SK-N-SH treated with all-trans-retinoic acid at 6 μM for 48 hours (cell line): ENCODE measurements at regions not wholly inside any gene's neighbourhood (a gene's known extent, or its start where the extent isn't known, plus 50 kb on each side); places are given as distances from the start of the nearest gene placed in this dataset.

Experiments
- ATAC-seq: fragments of 200-7000 bp; cut with Tn5 transposase; 3 replicates; pipeline ENCODE4 v1.9.1; 2020; ENCODE audit warnings: mild to moderate bottlenecking, moderate library complexity
- ARNTL ChIP-seq: fragments of 450-650 bp; formaldehyde crosslinking; IDR thresholded peaks from 2 replicates; pipeline ENCODE4 v1.5.0; 2020; ENCODE audit warnings: low read depth, mild to moderate bottlenecking, moderate library complexity, borderline replicate concordance
- BACH2 ChIP-seq: fragments of 250-450 bp; sonication (Bioruptor Pico); IDR thresholded peaks from 2 replicates; pipeline ENCODE4 v1.9.0; 2021; ENCODE audit warnings: mild to moderate bottlenecking, borderline replicate concordance
- CSDC2 ChIP-seq: fragments of 250-450 bp; sonication (Bioruptor Pico); IDR thresholded peaks from 2 replicates; pipeline ENCODE4 v1.5.0; 2020; ENCODE audit warnings: mild to moderate bottlenecking, moderate library complexity
- CSRNP3 ChIP-seq: fragments of 250-450 bp; sonication (Bioruptor Pico); IDR thresholded peaks from 2 replicates; pipeline ENCODE4 v1.5.1; 2021; ENCODE audit warnings: mild to moderate bottlenecking, moderate library complexity
- ESRRG ChIP-seq: fragments of 250-450 bp; sonication (Bioruptor Pico); IDR thresholded peaks from 2 replicates; pipeline ENCODE4 v1.6.1; 2021; ENCODE audit warnings: mild to moderate bottlenecking
- GLIS3 ChIP-seq: fragments of 250-450 bp; sonication (Bioruptor Pico); IDR thresholded peaks from 2 replicates; pipeline ENCODE4 v1.5.0; 2020; ENCODE audit warnings: mild to moderate bottlenecking, moderate library complexity
- ISL1 ChIP-seq: fragments of 250-450 bp; sonication (Bioruptor Pico); IDR thresholded peaks from 2 replicates; pipeline ENCODE4 v2.1.2; 2022; ENCODE audit warnings: mild to moderate bottlenecking, moderate library complexity
- OSR1 ChIP-seq: fragments of 250-450 bp; sonication (Bioruptor Pico); IDR thresholded peaks from 2 replicates; pipeline ENCODE4 v1.8.0; 2022; ENCODE audit warnings: moderate library complexity, mild to moderate bottlenecking, inconsistent platforms
- POU6F1 ChIP-seq: fragments of 250-450 bp; sonication (Bioruptor Pico); IDR thresholded peaks from 2 replicates; pipeline ENCODE4 v1.8.0; 2021; ENCODE audit warnings: low read depth, mild to moderate bottlenecking, moderate library complexity, borderline replicate concordance
- PPARA ChIP-seq: fragments of 250-450 bp; sonication (Bioruptor Pico); IDR thresholded peaks from 2 replicates; pipeline ENCODE4 v1.5.0; 2020; ENCODE audit warnings: mild to moderate bottlenecking, borderline replicate concordance
- RARB ChIP-seq: fragments of 250-450 bp; sonication (Bioruptor Pico); IDR thresholded peaks from 2 replicates; pipeline ENCODE4 v1.8.0; 2021; ENCODE audit warnings: mild to moderate bottlenecking, moderate library complexity
- SNAI2 ChIP-seq: fragments of 250-450 bp; sonication (Bioruptor Pico); IDR thresholded peaks from 2 replicates; pipeline ENCODE4 v1.5.0; 2020; ENCODE audit warnings: mild to moderate bottlenecking, moderate library complexity
- TCF4 ChIP-seq: fragments of 250-450 bp; sonication (Bioruptor Pico); IDR thresholded peaks from 2 replicates; pipeline ENCODE4 v1.8.0; 2021; ENCODE audit warnings: mild to moderate bottlenecking, moderate library complexity, borderline replicate concordance
- TSHZ2 ChIP-seq: fragments of 250-450 bp; sonication (Bioruptor Pico); IDR thresholded peaks from 2 replicates; pipeline ENCODE4 v1.5.0; 2020; ENCODE audit warnings: mild to moderate bottlenecking, moderate library complexity
- ZC3H10 ChIP-seq: fragments of 250-450 bp; sonication (Bioruptor Pico); IDR thresholded peaks from 2 replicates; pipeline ENCODE4 v1.5.1; 2021; ENCODE audit warnings: mild to moderate bottlenecking, moderate library complexity
- ZFP3 ChIP-seq: fragments of 250-450 bp; sonication (Bioruptor Pico); IDR thresholded peaks from 2 replicates; pipeline ENCODE4 v1.5.0; 2020; ENCODE audit warnings: mild to moderate bottlenecking, moderate library complexity
- ZNF565 ChIP-seq: fragments of 450-650 bp; formaldehyde crosslinking; conservative IDR thresholded peaks from 2 replicates; pipeline ENCODE4 v1.5.0; 2020; ENCODE audit warnings: low read depth, mild to moderate bottlenecking, moderate library complexity
- ZNF70 ChIP-seq: fragments of 450-650 bp; formaldehyde crosslinking; IDR thresholded peaks from 2 replicates; pipeline ENCODE4 v1.5.0; 2020; ENCODE audit warnings: mild to moderate bottlenecking, moderate library complexity
- ZNF8 ChIP-seq: fragments of 450-650 bp; formaldehyde crosslinking; IDR thresholded peaks from 2 replicates; pipeline ENCODE4 v1.5.0; 2020; ENCODE audit warnings: mild to moderate bottlenecking, moderate library complexity
- TF ChIP-seq, protein P1 (sequence below): fragments of 250-450 bp; sonication (Bioruptor Pico); IDR thresholded peaks from 2 replicates; pipeline ENCODE4 v1.5.1; 2020; ENCODE audit warnings: low read depth, mild to moderate bottlenecking, moderate library complexity

DNA sequence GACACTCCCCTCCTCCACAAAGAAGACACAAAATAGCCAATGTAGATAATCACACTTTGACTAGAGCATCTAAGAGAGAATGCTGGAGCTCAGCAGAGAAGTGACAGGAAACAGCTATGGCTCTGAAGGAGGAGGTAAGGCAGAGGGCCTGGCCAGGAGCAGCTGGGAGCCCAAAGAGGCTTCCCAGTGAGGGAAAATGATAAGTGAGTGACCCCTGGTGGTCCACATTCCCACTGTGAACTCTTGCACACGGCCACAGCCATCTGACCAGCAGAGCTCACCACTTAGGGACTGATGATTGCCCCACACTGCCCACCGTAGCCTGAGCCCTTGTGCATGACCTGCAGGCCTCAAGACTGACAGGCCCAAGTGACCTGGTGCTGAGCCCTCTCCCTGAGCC, 162.7 kb upstream of the GALNTL6 start:
- TF ChIP-seq ZFP3 (no peak), ZNF565 (no peak), CSDC2 (CRISPR knock-in tag) (no peak), ARNTL (no peak), ZC3H10 (no peak), SNAI2 (no peak), ESRRG (CRISPR knock-in tag) (no peak), OSR1 (CRISPR knock-in tag) (no peak), ZNF70 (CRISPR knock-in tag) (no peak), GLIS3 (CRISPR knock-in tag) (no peak), CSRNP3 (CRISPR knock-in tag) (no peak), TCF4 (CRISPR knock-in tag) (no peak), ZNF8 (CRISPR knock-in tag) (no peak), POU6F1 (CRISPR knock-in tag) (no peak), ISL1 (CRISPR knock-in tag) (no peak)
- TF ChIP-seq, all 23 proteins: peak for 0
- ATAC-seq: no peak

DNA sequence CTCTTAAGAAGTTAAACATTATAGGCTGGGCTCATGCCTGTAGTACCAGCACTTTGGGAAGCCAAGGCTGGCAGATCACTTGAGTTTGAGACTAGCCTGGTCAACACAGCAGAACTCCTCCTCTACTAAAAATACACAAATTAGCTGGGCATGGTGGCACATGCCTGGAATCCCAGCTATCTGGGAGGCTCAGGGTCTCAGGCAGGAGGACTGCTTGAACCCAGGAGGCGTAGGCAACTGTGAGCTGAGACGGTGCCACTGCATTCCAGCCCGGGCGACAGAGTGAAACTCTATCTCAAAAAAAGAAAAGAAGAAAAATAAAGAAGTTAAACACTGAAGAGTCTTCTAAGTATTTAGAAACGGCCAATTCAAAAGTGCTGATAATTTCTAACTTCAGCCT, 164.3 kb upstream of the GALNTL6 start:
- no peak for ATAC-seq

GRCh38 chr4:171646984-171647383, 166.2 kb upstream of the GALNTL6 start:
- no peak for ATAC-seq
- TF ChIP-seq PPARA (CRISPR knock-in tag) (no peak), ESRRG (CRISPR knock-in tag) (no peak), RARB (no peak), ZNF565 (no peak), CSRNP3 (CRISPR knock-in tag) (no peak), ISL1 (CRISPR knock-in tag) (no peak), BACH2 (no peak), POU6F1 (CRISPR knock-in tag) (no peak), ZC3H10 (no peak), TCF4 (CRISPR knock-in tag) (no peak)
- TF ChIP-seq, protein P1, sequence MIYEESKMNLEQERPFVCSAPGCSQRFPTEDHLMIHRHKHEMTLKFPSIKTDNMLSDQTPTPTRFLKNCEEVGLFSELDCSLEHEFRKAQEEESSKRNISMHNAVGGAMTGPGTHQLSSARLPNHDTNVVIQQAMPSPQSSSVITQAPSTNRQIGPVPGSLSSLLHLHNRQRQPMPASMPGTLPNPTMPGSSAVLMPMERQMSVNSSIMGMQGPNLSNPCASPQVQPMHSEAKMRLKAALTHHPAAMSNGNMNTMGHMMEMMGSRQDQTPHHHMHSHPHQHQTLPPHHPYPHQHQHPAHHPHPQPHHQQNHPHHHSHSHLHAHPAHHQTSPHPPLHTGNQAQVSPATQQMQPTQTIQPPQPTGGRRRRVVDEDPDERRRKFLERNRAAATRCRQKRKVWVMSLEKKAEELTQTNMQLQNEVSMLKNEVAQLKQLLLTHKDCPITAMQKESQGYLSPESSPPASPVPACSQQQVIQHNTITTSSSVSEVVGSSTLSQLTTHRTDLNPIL (CRISPR knock-in tag): no peak

More for the DNA sequence above, 164.3 kb upstream of the GALNTL6 start:
- no peak for TF ChIP-seq ISL1 (CRISPR knock-in tag)
- TF ChIP-seq, all 23 proteins: peak for 0

DNA sequence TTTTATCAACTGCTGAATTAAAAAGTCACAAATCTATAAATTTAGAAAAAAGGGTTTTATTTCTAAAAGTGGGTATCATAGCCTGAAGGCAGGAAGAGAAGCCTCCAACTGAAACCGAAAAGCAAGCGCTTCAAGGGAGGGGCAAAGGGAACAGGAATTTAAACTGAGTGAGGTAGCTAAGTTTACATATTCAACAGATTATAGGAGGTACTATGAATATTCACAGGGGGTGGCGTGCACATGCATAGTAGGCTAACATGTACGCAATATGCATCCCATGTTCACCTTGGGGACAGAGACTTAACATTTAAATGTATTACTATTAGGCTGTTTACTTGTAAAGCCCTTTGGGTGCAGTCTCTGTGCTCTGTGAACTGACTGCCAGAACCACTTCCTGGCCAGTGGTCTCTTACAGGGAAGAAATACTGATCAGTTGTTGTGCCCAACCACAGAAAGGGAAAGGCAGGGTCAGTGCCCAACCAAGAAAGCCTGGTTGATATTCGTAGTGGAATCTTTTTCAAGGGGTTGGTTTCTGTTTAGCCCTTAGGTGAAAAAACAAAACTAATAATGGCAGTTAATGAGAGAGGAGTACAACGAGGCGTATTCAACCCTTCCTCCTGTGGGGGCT, 168.7 kb upstream of the GALNTL6 start:
- no peak for ATAC-seq
- no peak for TF ChIP-seq TSHZ2 (CRISPR knock-in tag)
- TF ChIP-seq GLIS3 (CRISPR knock-in tag): no peak
- TF ChIP-seq TCF4 (CRISPR knock-in tag): no peak
